Neural progenitor cell (in vitro differentiated cells): ENCODE measurements at regions not wholly inside any gene's neighbourhood (a gene's known extent, or its start where the extent isn't known, plus 50 kb on each side); places are given as distances from the start of the nearest gene placed in this dataset.

ENCODE experiments used
- DNase-seq: peaks from one replicate; pipeline ENCODE4 v3.0.0-alpha.2; 2016; ENCODE audit warnings: low spot score
- H2AFZ ChIP-seq: fragments of 200-600 bp; sonication (generic); replicated peaks from 2 replicates; pipeline ENCODE4 v1.6.1; 2016; ENCODE audit warnings: antibody characterized with exemption
- H3F3A ChIP-seq: fragments of 200-600 bp; sonication (generic); 2 replicates; pipeline ENCODE4 v1.6.1; 2016; ENCODE audit warnings: antibody characterized with exemption, low read depth
- H3K27ac ChIP-seq: fragments of 200-600 bp; sonication (generic); 2 replicates; pipeline ENCODE4 v1.5.1; 2016; ENCODE audit warnings: mild to moderate bottlenecking
- H3K27me3 ChIP-seq: fragments of 200-600 bp; sonication (generic); 2 replicates; pipeline ENCODE4 v1.6.1; 2016; ENCODE audit warnings: mild to moderate bottlenecking, moderate library complexity
- H3K36me3 ChIP-seq: fragments of 200-600 bp; sonication (generic); 2 replicates; pipeline ENCODE4 v1.5.1; 2016
- H3K4me1 ChIP-seq: fragments of 200-600 bp; sonication (generic); 2 replicates; pipeline ENCODE4 v1.6.1; 2016; ENCODE audit warnings: mixed run types
- H3K4me2 ChIP-seq: fragments of 200-600 bp; sonication (generic); 2 replicates; pipeline ENCODE4 v1.6.1; 2016
- H3K4me3 ChIP-seq: fragments of 200-600 bp; sonication (generic); 2 replicates; pipeline ENCODE4 v1.5.1; 2016
- H3K79me2 ChIP-seq: fragments of 200-600 bp; sonication (generic); 2 replicates; pipeline ENCODE4 v1.6.1; 2016; ENCODE audit warnings: low read depth
- H3K9ac ChIP-seq: fragments of 200-600 bp; sonication (generic); 2 replicates; pipeline ENCODE4 v1.6.1; 2016
- H3K9me3 ChIP-seq: fragments of 200-600 bp; sonication (generic); 2 replicates; pipeline ENCODE4 v1.5.1; 2016; ENCODE audit warnings: low read depth
- H4K20me1 ChIP-seq: fragments of 200-600 bp; sonication (generic); 2 replicates; pipeline ENCODE4 v1.6.1; 2016; ENCODE audit warnings: low read depth
- H3K27ac Mint-ChIP-seq: 3 replicates; pipeline ENCODE4 v1.8.0; 2021; ENCODE audit warnings: mixed read lengths
- H3K27me3 Mint-ChIP-seq: 2 replicates; pipeline ENCODE4 v1.8.0; 2022; ENCODE audit warnings: low read depth, mild to moderate bottlenecking, inconsistent platforms, moderate library complexity, mixed read lengths; ENCODE audit not compliant: insufficient read depth
- H3K36me3 Mint-ChIP-seq: 3 replicates; pipeline ENCODE4 v1.8.0; 2021; ENCODE audit warnings: mixed read lengths
- H3K4me1 Mint-ChIP-seq: 3 replicates; pipeline ENCODE4 v1.8.0; 2021; ENCODE audit warnings: mixed read lengths
- H3K4me3 Mint-ChIP-seq: 3 replicates; pipeline ENCODE4 v1.8.0; 2021; ENCODE audit warnings: mild to moderate bottlenecking, moderate library complexity, mixed read lengths
- H3K9me3 Mint-ChIP-seq: 3 replicates; pipeline ENCODE4 v1.8.0; 2020; ENCODE audit warnings: mixed read lengths
- CTCF ChIP-seq: fragments of 200-600 bp; sonication (generic); IDR thresholded peaks from 2 replicates; pipeline ENCODE4 v1.5.1; 2017; ENCODE audit warnings: antibody characterized with exemption, mild to moderate bottlenecking
- EZH2 ChIP-seq: fragments of 200-600 bp; sonication (generic); IDR thresholded peaks from 2 replicates; pipeline ENCODE4 v1.6.1; 2017; ENCODE audit warnings: antibody characterized with exemption, mild to moderate bottlenecking, moderate library complexity
- EZH2phosphoT487 ChIP-seq: fragments of 200-600 bp; sonication (generic); IDR thresholded peaks from 2 replicates; pipeline ENCODE4 v1.6.1; 2017; ENCODE audit warnings: antibody characterized with exemption

- peaks cover 3% of the 10 kb centered on the region for H3K27me3 Mint-ChIP-seq
- no peak overlapping the region for H3K4me3 Mint-ChIP-seq
- no peaks in the 10 kb centered on the region for H3K36me3 Mint-ChIP-seq
- Histone ChIP-seq H2AFZ (no peak overlapping the region), H3K27me3 (no peaks in the 10 kb centered on the region), H3F3A (no peaks in the 10 kb centered on the region), H3K4me3 (no peak overlapping the region), H3K79me2 (no peaks in the 10 kb centered on the region), H3K9ac (no peak overlapping the region), H3K4me2 (no peak overlapping the region), H4K20me1 (no peaks in the 10 kb centered on the region), H3K36me3 (no peaks in the 10 kb centered on the region), H3K27ac (no peak overlapping the region), H3K4me1 (no peaks in the 10 kb centered on the region), H3K9me3 (no peaks in the 10 kb centered on the region)
- TF ChIP-seq EZH2 (no peak), CTCF (no peak), EZH2phosphoT487 (no peak)
- H3K9me3 Mint-ChIP-seq, result peaks cover 7% of the 10 kb centered on the region
- H3K4me1 Mint-ChIP-seq, result peaks cover 7% of the 10 kb centered on the region
- no peak for DNase-seq
- no peak overlapping the region for H3K27ac Mint-ChIP-seq
Observed at GRCh38 chr2:220849433-220849832, 722.7 kb downstream of the EPHA4 start.

GRCh38 chr2:220850116-220850515 is 722.0 kb downstream of the EPHA4 start:
- no peaks in the 10 kb centered on the region for H3K36me3 Mint-ChIP-seq
- Histone ChIP-seq H3F3A (no peaks in the 10 kb centered on the region), H3K36me3 (no peaks in the 10 kb centered on the region), H3K9ac (no peak overlapping the region), H3K9me3 (no peaks in the 10 kb centered on the region), H3K4me2 (no peak overlapping the region), H2AFZ (no peak overlapping the region), H4K20me1 (no peaks in the 10 kb centered on the region), H3K27ac (no peak overlapping the region), H3K4me1 (no peaks in the 10 kb centered on the region), H3K79me2 (no peaks in the 10 kb centered on the region), H3K4me3 (no peak overlapping the region), H3K27me3 (no peaks in the 10 kb centered on the region)
- peaks cover 7% of the 10 kb centered on the region for H3K9me3 Mint-ChIP-seq
- no peak overlapping the region for H3K27ac Mint-ChIP-seq
- DNase-seq, result no peak
- TF ChIP-seq EZH2phosphoT487 (no peak), CTCF (no peak)
- H3K4me1 Mint-ChIP-seq, result peaks cover 7% of the 10 kb centered on the region
- peaks cover 3% of the 10 kb centered on the region for H3K27me3 Mint-ChIP-seq
- H3K4me3 Mint-ChIP-seq, result no peak overlapping the region

- Mint-ChIP-seq H3K4me3 (no peak overlapping the region), H3K9me3 (peaks cover 2% of the 10 kb centered on the region), H3K36me3 (no peaks in the 10 kb centered on the region), H3K27ac (no peak overlapping the region), H3K27me3 (peaks cover 5% of the 10 kb centered on the region), H3K4me1 (peaks cover 5% of the 10 kb centered on the region)
- TF ChIP-seq EZH2 (no peak), EZH2phosphoT487 (no peak), CTCF (no peak)
- no peaks in the 10 kb centered on the region for H3K36me3 ChIP-seq
- H3K4me2 ChIP-seq, result no peak overlapping the region
- H3K27me3 ChIP-seq, result no peaks in the 10 kb centered on the region
- no peaks in the 10 kb centered on the region for H3K4me1 ChIP-seq
- no peaks in the 10 kb centered on the region for H3K9me3 ChIP-seq
- no peaks in the 10 kb centered on the region for H4K20me1 ChIP-seq
- no peaks in the 10 kb centered on the region for H3F3A ChIP-seq
- no peak overlapping the region for H3K27ac ChIP-seq
- no peak for DNase-seq
- no peaks in the 10 kb centered on the region for H3K79me2 ChIP-seq
- H3K9ac ChIP-seq, result no peak overlapping the region
- no peak overlapping the region for H3K4me3 ChIP-seq
- H2AFZ ChIP-seq, result no peak overlapping the region
Observed at GRCh38 chr2:220855296-220855695, 716.8 kb downstream of the EPHA4 start.

GRCh38 chr2:220856486-220856885 is 715.6 kb downstream of the EPHA4 start:
- H3F3A ChIP-seq, result no peaks in the 10 kb centered on the region
- Mint-ChIP-seq H3K27me3 (peaks cover 7% of the 10 kb centered on the region), H3K4me3 (no peak overlapping the region), H3K27ac (no peak overlapping the region), H3K4me1 (peaks cover 5% of the 10 kb centered on the region), H3K9me3 (peaks cover 2% of the 10 kb centered on the region), H3K36me3 (no peaks in the 10 kb centered on the region)
- H3K79me2 ChIP-seq, result no peaks in the 10 kb centered on the region
- H3K9me3 ChIP-seq, result no peaks in the 10 kb centered on the region
- no peaks in the 10 kb centered on the region for H4K20me1 ChIP-seq
- H3K27ac ChIP-seq, result no peak overlapping the region
- no peak overlapping the region for H3K9ac ChIP-seq
- H3K27me3 ChIP-seq, result no peaks in the 10 kb centered on the region
- no peak overlapping the region for H2AFZ ChIP-seq
- H3K4me1 ChIP-seq, result no peaks in the 10 kb centered on the region
- no peak overlapping the region for H3K4me2 ChIP-seq
- TF ChIP-seq CTCF, result no peak
- no peak for TF ChIP-seq EZH2
- TF ChIP-seq EZH2phosphoT487, result no peak
- DNase-seq, result no peak
- H3K4me3 ChIP-seq, result no peak overlapping the region
- H3K36me3 ChIP-seq, result no peaks in the 10 kb centered on the region
